ENCODE measurements at regions not wholly inside any gene's neighbourhood (a gene's known extent, or its start where the extent isn't known, plus 50 kb on each side); places are given as distances from the start of the nearest gene placed in this dataset.
"Not testable (repeated sequence)": the region's sequence is repeated elsewhere in the genome, so short reads cannot be mapped to it uniquely, and the experiment has no call there.

GRCh38 chr5:16392718-16393117, 72.9 kb downstream of the ZNF622 start:
- DNase-seq (ENCODE audit: low read depth): no peak

DNA sequence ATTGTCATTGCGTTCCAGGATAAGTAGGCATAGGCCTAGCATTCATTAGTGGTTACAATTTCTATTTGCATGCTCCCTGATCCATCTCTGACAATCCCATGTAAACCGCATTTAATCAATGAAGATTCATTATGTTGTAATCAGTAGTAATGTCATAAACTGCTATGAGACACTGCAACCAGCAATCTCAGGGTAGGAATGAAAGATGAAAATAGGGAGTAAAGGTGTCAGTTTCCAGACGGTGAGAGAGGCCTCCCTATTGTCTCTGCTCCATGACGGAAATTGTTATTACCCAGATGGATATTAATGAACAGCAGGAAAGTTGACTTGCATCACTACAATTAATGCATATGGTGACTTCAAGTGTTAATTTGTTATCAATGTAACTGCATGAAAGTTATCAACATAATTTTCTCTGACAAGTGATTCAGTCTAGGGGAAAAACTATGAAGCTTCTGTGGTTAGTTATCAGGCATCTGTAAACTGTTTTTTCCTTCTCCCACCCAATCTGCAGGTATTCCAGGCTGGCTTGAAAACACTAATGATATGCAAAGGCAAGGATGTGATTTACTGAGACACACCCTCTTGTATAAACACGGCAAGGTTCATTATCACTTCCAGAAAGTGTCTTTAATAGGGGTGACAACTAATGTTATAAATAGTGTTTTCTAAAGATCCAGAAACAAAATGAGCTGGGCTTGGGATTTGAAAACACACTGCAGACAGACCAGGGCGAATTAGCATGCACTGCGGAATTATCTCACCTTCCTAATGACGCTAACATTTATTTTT, 73.5 kb downstream of the ZNF622 start:
- DNase-seq (ENCODE audit: low read depth): no peak

DNA sequence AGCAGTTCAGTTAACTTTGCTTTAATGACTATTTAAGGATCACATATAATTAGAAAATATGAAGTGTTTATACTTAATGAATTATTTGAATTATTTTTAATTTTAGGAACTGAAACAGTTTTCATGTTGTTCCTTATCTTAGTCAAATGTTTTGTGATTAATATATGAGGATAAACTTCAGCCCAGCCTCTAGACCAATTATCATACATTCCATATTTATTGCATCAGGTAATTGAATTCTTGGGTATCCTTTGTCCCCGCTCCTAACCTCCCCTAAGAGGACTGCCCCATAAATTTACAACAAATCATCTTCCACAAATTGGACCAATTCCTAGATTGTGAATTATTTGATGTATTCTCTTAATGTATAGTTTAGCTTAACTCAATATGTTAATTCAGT, 74.8 kb downstream of the ZNF622 start:
- no peak for DNase-seq (ENCODE audit: low read depth)

DNA sequence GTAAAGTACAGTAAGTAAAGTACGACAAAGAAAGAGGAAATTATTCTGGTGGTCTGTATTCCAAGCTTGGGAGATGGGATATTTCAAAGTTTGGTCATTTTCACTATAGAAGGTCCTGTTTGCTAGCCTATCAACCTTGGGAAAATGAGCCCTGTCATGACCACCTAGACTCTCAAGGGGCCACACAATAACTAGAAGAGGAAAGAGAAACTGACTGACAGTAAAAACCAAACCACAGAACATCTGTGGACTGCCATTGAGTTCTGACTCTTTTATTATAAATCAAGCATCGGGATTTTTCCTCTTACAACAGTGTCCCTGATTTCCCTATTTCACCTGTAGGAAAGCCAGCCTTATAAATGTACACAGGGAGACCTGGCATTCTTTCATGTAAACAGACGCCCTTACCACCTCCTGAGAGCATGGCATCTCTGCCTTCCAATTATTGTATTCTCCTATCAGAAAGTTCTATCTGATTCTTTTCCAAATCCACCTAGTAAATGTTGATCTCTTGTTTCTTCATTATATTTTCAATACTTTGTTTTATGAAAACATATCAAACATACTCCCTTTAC, 80.0 kb downstream of the ZNF622 start:
- no peak for DNase-seq (ENCODE audit: low read depth)

DNA sequence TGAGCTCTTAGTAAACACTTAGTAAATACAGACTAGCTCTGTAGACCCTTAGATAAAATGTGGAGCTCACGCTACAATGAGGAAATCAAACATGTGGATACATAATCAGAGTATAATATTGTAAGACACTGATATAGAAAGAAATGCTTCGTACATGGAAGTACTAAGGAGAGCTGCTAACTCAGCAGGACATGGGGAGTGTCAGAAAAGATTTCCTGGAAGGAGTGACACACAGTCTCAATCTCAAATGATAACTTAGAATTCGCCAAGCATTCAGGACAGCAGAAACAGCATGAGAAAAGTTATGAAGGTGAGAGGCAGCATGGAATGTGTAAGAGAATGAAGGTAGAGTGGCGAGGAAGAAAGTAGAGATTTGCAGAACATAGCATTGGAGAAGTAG, 80.8 kb downstream of the ZNF622 start:
- DNase-seq (ENCODE audit: low read depth): no peak

- DNase-seq (ENCODE audit: low read depth): no peak
Measured at GRCh38 chr5:16384222-16384621, 81.4 kb downstream of the ZNF622 start.

DNA sequence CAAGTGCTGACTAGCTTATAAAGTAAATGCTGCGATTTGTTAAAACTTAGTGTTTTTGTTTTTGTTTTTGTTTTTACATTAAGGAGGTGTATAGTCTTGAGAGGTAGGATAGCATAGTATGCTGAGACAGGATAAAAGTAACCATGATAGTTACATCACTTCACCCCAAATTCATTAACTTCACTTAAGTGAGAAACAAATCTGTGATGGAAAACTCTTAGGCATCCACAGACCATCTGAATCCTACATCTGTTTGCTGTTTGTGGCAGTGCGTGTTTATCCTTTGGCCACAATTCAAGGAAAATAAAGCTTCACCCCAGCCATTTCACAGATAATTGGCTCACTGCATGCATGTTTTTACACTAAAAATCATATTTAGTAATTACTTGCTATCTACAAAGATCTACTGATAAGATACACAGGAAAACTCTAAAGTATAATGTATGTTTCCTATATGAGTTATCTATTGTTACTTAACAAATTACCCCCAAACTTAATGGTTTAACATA, 82.0 kb downstream of the ZNF622 start:
- no peak for DNase-seq (ENCODE audit: low read depth)

GRCh38 chr5:16382047-16382446, 83.6 kb downstream of the ZNF622 start:
- no peak for DNase-seq (ENCODE audit: low read depth)

DNA sequence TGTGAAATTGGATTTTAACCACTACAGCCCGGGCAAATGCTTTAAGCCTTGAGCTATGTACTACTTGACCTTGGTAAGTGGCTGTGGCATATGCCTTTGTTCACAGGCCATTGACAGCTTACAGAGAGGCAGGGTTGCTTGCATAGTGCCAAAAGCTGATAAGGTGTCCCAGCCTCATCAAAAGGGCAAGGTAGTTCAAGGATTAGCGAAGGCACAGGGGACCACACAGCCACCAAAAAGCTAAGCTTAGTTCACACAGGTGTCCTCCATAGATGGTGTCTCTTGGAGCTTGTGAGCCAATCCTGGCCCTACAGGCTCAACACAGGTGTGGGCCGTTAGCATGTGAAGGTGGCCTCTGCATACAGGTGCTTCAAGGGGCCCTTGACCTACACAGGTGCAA, 86.8 kb downstream of the ZNF622 start:
- DNase-seq (ENCODE audit: low read depth): no peak

DNA sequence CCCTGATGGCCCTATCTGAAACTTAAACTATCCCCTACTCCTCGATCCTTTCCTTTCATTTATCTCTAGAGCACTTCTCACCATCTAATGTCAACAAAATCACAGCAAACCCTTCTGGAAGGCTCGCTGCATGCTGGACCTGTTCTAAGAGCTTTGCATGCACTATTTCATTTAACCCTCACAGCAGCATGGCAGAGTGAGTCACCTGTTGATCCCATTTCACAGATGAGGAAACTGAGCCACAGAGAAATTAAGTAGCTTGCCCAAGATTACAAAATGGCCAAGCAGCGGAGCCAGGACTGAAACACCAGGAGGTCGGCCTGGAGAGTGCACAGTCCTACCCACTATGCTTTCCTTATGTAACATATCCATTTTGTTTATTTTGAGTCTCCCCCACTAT, 93.1 kb downstream of the ZNF622 start:
- no peak for DNase-seq (ENCODE audit: low read depth)

DNA sequence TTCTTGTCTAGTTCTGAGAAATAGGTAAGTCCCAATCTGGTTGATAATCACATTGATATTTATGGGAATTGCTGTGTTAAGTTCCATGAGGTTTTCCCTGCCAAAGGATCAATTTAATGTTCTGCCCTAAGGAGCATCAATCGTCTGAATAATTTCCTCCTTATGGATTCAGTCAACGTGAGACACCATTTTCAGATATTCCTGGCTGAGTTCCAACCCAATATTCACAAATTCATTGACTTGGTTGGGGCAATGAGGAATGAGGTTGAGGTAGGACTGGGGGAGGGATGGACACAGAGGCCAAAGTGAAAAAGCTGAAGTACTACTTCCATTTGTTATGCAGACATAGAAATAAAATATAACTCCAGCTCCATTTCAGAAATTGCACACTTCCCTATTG, 99.1 kb downstream of the ZNF622 start:
- DNase-seq (ENCODE audit: low read depth): no peak

GRCh38 chr5:16364910-16365309, 100.7 kb downstream of the ZNF622 start:
- DNase-seq (ENCODE audit: low read depth): no peak

DNA sequence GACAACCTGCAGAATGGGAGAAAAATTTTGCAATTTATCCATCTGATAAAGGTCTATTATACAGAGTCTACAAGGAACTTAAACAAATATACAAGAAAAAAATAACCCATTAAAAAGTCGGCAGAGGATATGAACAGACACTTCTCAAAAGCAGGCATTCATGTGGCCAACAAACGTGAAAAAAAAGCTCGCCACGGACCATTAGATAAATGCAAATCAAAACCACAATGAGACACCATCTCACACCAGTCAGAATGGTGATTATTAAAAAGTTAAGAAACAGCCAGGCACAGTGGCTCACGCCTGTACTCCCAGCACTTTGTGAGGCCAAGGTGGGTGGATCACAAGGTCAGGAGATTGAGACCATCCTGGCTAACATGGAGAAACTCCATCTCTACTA, 112.2 kb downstream of the ZNF622 start:
- not testable (repeated sequence) for DNase-seq (ENCODE audit: low read depth)

DNA sequence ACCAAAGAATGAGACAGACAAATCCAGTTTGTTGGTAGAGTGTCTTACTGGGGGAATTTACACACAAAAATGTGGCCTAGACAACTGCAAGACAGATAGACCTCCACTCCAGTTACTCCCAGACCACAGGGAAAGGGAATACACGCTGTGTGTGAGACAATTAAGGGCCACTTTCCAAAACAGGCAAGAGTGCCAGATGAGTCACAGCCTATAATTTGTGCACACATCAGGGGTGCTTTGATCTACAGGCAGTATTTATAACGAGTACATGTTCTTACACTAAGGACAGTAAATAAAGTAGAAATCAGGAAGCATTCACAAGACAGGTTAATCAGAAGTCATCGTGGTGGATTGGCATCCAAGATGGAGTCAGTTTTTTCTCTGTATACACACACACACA, 114.8 kb downstream of the ZNF622 start:
- DNase-seq (ENCODE audit: low read depth): no peak

DNA sequence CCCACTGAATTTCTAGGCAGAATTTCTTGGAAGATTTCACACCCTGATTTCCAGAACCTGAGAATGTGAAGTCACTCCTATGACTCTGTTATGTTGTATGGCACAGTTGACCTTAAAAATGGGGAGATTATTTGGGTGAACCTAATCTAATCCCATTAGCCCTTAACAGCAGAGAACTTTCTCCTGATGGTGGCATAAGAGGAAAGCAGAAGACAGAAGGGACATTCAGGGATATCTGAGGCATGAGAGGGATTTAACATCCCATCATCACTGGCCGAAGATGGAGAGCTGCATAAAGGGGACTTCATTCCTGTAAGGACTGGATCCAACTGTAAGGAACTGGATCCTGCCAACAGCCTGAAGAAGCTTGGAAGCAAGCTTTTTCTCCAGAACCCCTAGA, 119.2 kb downstream of the ZNF622 start:
- no peak for DNase-seq (ENCODE audit: low read depth)

DNA sequence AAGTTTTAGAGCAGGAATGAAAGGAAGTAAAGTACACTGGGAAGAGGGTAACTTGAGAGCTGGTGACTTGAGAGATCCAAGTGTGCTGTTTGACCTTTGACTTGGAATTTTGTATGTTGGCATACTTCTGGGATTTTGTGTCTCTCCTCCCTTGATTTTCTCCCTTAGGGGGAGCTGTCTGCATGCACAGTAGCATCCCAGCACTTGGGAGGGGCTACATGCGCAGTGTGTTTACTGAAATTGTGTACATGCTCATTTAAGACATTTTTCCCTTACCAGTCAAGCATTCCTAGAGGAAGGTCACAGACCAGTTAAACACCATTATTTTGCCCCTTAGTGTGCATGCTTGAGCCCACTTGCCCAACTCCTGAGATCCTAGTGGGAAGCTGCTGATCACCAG, 120.1 kb downstream of the ZNF622 start:
- DNase-seq (ENCODE audit: low read depth): no peak

- no peak for DNase-seq (ENCODE audit: low read depth)
Measured at GRCh38 chr5:16326137-16326536, 139.5 kb downstream of the ZNF622 start.

- no peak for DNase-seq (ENCODE audit: low read depth)
Measured at GRCh38 chr5:16321284-16321683, 141.7 kb upstream of the MARCHF11 start.

- DNase-seq (ENCODE audit: low read depth): no peak
Measured at GRCh38 chr5:16315501-16315900, 135.9 kb upstream of the MARCHF11 start.

- DNase-seq (ENCODE audit: low read depth): no peak
Measured at GRCh38 chr5:16313761-16314160, 134.2 kb upstream of the MARCHF11 start.

GRCh38 chr5:16312785-16313184, 133.2 kb upstream of the MARCHF11 start:
- DNase-seq (ENCODE audit: low read depth): no peak

GRCh38 chr5:16311666-16312065, 132.1 kb upstream of the MARCHF11 start:
- no peak for DNase-seq (ENCODE audit: low read depth)

- DNase-seq (ENCODE audit: low read depth): no peak
Measured at GRCh38 chr5:16306812-16307211, 127.2 kb upstream of the MARCHF11 start.

DNA sequence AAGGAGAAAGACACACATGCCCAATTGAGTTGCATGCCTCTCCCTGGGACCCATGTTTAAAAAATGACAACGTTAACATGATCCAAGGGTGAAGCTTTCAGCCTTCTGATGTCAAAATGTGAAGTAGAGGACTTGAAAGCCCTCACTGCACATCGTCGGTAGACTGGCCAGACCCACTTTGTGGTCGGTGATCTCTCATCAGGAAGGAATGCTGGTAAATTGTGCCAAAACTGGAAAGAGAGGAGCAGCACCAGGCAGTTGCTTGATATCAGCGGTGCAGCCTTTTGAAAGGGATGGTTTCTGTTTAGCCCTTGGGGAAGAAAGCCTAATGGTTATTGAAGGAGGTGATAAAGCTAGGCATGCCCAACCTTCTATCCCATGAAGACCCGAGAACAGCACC, 125.3 kb upstream of the MARCHF11 start:
- DNase-seq (ENCODE audit: low read depth): no peak
